ENCODE measurements at regions not wholly inside any gene's neighbourhood (a gene's known extent, or its start where the extent isn't known, plus 50 kb on each side); places are given as distances from the start of the nearest gene placed in this dataset.

- 37 to 56% methylated on average over 3 of the region's 3 CpGs for WGBS, 2 donors
- no peaks in the 10 kb centered on the region for H3K4me1 ChIP-seq
- H3K27ac ChIP-seq, result no peak overlapping the region
- no peak overlapping the region for H3K4me3 ChIP-seq
- no peak for TF ChIP-seq POLR2A (IDR thresholded peaks at IDR 0.05)
- TF ChIP-seq EP300 (IDR thresholded peaks at IDR 0.05), result no peak
- intact Hi-C loops (cut with DNase I), result no loop called here
- no peaks in the 10 kb centered on the region for H3K36me3 ChIP-seq
- no peak for DNase-seq
- peaks cover 0 to 5% (median 0%) of the 10 kb centered on the region in 3 donors for H3K27me3 ChIP-seq
- no peaks in the 10 kb centered on the region for H3K9me3 ChIP-seq
Observed at GRCh38 chr12:130078852-130079251, 83.4 kb upstream of the FZD10 start.

GRCh38 chr12:130079279-130079678 is 83.0 kb upstream of the FZD10 start:
- no peak for DNase-seq
- peaks cover 0 to 5% (median 0%) of the 10 kb centered on the region in 3 donors for H3K27me3 ChIP-seq
- WGBS, 2 donors, result 60 to 76% methylated on average over 7 of the region's 7 CpGs

GRCh38 chr12:130080205-130080604 is 82.1 kb upstream of the FZD10 start:
- WGBS, 2 donors, result 62 to 84% methylated on average over 6 of the region's 6 CpGs
- Histone ChIP-seq H3K27ac (no peak overlapping the region), H3K9me3 (no peaks in the 10 kb centered on the region), H3K27me3 (peaks cover 0 to 5% (median 0%) of the 10 kb centered on the region in 3 donors), H3K4me1 (no peaks in the 10 kb centered on the region), H3K4me3 (no peak overlapping the region), H3K36me3 (no peaks in the 10 kb centered on the region)
- TF ChIP-seq CTCF (IDR thresholded peaks at IDR 0.05) (no peak), EP300 (IDR thresholded peaks at IDR 0.05) (no peak), POLR2AphosphoS5 (IDR thresholded peaks at IDR 0.05) (no peak), POLR2A (IDR thresholded peaks at IDR 0.05) (no peak)
- DNase-seq, result no peak
- intact Hi-C loops (cut with DNase I), result no loop called here

More at GRCh38 chr12:130079279-130079678, 83.0 kb upstream of the FZD10 start:
- Histone ChIP-seq H3K9me3 (no peaks in the 10 kb centered on the region), H3K4me3 (no peak overlapping the region), H3K36me3 (no peaks in the 10 kb centered on the region), H3K4me1 (no peaks in the 10 kb centered on the region), H3K27ac (no peak overlapping the region)
- TF ChIP-seq POLR2A (IDR thresholded peaks at IDR 0.05) (no peak), CTCF (IDR thresholded peaks at IDR 0.05) (no peak), POLR2AphosphoS5 (IDR thresholded peaks at IDR 0.05) (no peak), EP300 (IDR thresholded peaks at IDR 0.05) (no peak)
- intact Hi-C loops (cut with DNase I), result no loop called here

- H3K4me1 ChIP-seq, result no peaks in the 10 kb centered on the region
- 52 to 67% methylated on average over 13 of the region's 13 CpGs for WGBS, 2 donors
- no peaks in the 10 kb centered on the region for H3K36me3 ChIP-seq
- DNase-seq, result no peak
- no peak for TF ChIP-seq POLR2A (IDR thresholded peaks at IDR 0.05)
- TF ChIP-seq POLR2AphosphoS5 (IDR thresholded peaks at IDR 0.05), result no peak
- TF ChIP-seq EP300 (IDR thresholded peaks at IDR 0.05), result no peak
- TF ChIP-seq CTCF (IDR thresholded peaks at IDR 0.05), result no peak
- no peak overlapping the region for H3K4me3 ChIP-seq
- no peaks in the 10 kb centered on the region for H3K9me3 ChIP-seq
- no peak overlapping the region for H3K27ac ChIP-seq
- intact Hi-C loops (cut with DNase I), result no loop called here
- H3K27me3 ChIP-seq, result peaks cover 0 to 5% (median 0%) of the 10 kb centered on the region in 3 donors
Observed at GRCh38 chr12:130081117-130081805, 81.0 kb upstream of the FZD10 start.

GRCh38 chr12:130083002-130083401 is 79.3 kb upstream of the FZD10 start:
- DNase-seq, result no peak
- whole genome bisulfite sequencing, 2 donors, result 49 to 58% methylated on average over 6 of the region's 6 CpGs
- Histone ChIP-seq H3K27ac (no peak overlapping the region), H3K27me3 (peaks cover 0 to 5% (median 0%) of the 10 kb centered on the region in 3 donors), H3K9me3 (no peaks in the 10 kb centered on the region), H3K36me3 (no peaks in the 10 kb centered on the region), H3K4me3 (no peak overlapping the region), H3K4me1 (no peaks in the 10 kb centered on the region)
- TF ChIP-seq EP300 (IDR thresholded peaks at IDR 0.05) (no peak), CTCF (IDR thresholded peaks at IDR 0.05) (no peak), POLR2A (IDR thresholded peaks at IDR 0.05) (no peak), POLR2AphosphoS5 (IDR thresholded peaks at IDR 0.05) (no peak)
- intact Hi-C loops (cut with DNase I), result no loop called here
